ENCODE measurements at regions not wholly inside any gene's neighbourhood (a gene's known extent, or its start where the extent isn't known, plus 50 kb on each side); places are given as distances from the start of the nearest gene placed in this dataset.

- POLR2A ChIA-PET (ENCODE audit: unreplicated experiment): no interaction called here
- no peak overlapping the region for H2AFZ ChIP-seq (replicated peaks; ENCODE audit: low read length, poor library complexity)
- H4K91ac ChIP-seq (ENCODE audit: insufficient read depth, low read depth, low read length): 0 out of 2 replicates have a peak overlapping the region, but pooled peaks have one; percentile 62
- no peak overlapping the region for H2BK15ac ChIP-seq (ENCODE audit: low read depth, low read length)
- intact Hi-C loops (cut with micrococcal nuclease) (no loop called here), in situ Hi-C loops (cut with MboI; ENCODE audit: low sequenced_read_pairs) (no loop called here), dilution Hi-C loops (cut with HindIII; ENCODE audit: low sequenced_read_pairs, unreplicated experiment) (no loop called here)
- H4K8ac ChIP-seq (ENCODE audit: low read depth in 2 of 2, low read length in 2 of 2): peak overlapping the region in 1 of 2 experiments; percentile 62; a peak in 3 of 4 replicates
- H3K56ac ChIP-seq (ENCODE audit: extremely low read depth, insufficient read depth, low read length): no peak overlapping the region
- peaks cover 7% of the 10 kb centered on the region for H3K4me1 ChIP-seq (ENCODE audit: control insufficient read depth, insufficient read depth, low read length)
- H3K27ac ChIP-seq (ENCODE audit: insufficient read depth, low read length): no peak overlapping the region
- H3K4ac ChIP-seq (ENCODE audit: low read depth, low read length): peak overlapping the region; percentile 52; the same call in 1 of the 2 replicates
- CTCF ChIA-PET: no interaction called here
- peak overlapping the region; percentile 61 for H2AK5ac ChIP-seq (ENCODE audit: low read depth, low read length)
- no peak overlapping the region for H3K4me3 ChIP-seq (ENCODE audit: insufficient read depth, low read depth, low read length)
- H3K9me1 ChIP-seq (ENCODE audit: insufficient read depth, low read length): no peaks in the 10 kb centered on the region
- ATAC-seq (ENCODE audit: low read depth) (no peak), DNase-seq (no peak)
- H2AK9ac ChIP-seq (replicated peaks; ENCODE audit: low read depth, low read length, poor library complexity): no peak overlapping the region
- no TSS peak for BruUV-seq (replicated peaks)
- no CpG with 5 or more reads among the region's 5 CpGs for WGBS, 2 experiments (ENCODE audit: extremely low coverage in 2 of 2, insufficient read length in 1 of 2)
- H3K14ac ChIP-seq (replicated peaks; ENCODE audit: low read depth, low read length): no peak overlapping the region
- no peaks in the 10 kb centered on the region for H4K20me1 ChIP-seq (ENCODE audit: insufficient read depth, low read length)
- no peak overlapping the region for H3K18ac ChIP-seq (ENCODE audit: low read depth, low read length)
- H3K9me3 ChIP-seq (ENCODE audit: control insufficient read depth, insufficient read depth, low read length): no peaks in the 10 kb centered on the region
- peaks cover 2% of the 10 kb centered on the region; the same call in 1 of the 2 replicates for H3K36me3 ChIP-seq (ENCODE audit: control insufficient read depth, insufficient read depth, low read length)
- 0 out of 4 replicates have a peak, but pooled peaks cover 0 to 6% of the 10 kb centered on the region in 2 experiments for H3K79me1 ChIP-seq (ENCODE audit: low read depth in 1 of 2, low read length in 2 of 2)
- H2BK5ac ChIP-seq (ENCODE audit: low read depth, low read length, poor library complexity, severe bottlenecking): no peak overlapping the region
- no peak overlapping the region for H4K5ac ChIP-seq (ENCODE audit: low read depth, low read length)
- H3K23ac ChIP-seq (ENCODE audit: low read depth, low read length): peak overlapping the region; percentile 11; the same call in 1 of the 2 replicates
- TF ChIP-seq RAD21 (IDR thresholded peaks at IDR 0.05; ENCODE audit: low read length) (no peak), CTCF (conservative IDR thresholded peaks at IDR 0.05; ENCODE audit: low read depth, low read length) (no peak), FOS (IDR thresholded peaks at IDR 0.05; ENCODE audit: low read depth, low read length) (no peak), MAFK (IDR thresholded peaks at IDR 0.05; ENCODE audit: low read depth, low read length) (no peak), POLR2A (IDR thresholded peaks at IDR 0.05; ENCODE audit: low read depth, low read length) (no peak), RCOR1 (IDR thresholded peaks at IDR 0.05; ENCODE audit: insufficient replicate concordance, low read length) (no peak), CHD1 (IDR thresholded peaks at IDR 0.05; ENCODE audit: low read depth, low read length) (no peak)
- TF ChIP-seq, protein P1, sequence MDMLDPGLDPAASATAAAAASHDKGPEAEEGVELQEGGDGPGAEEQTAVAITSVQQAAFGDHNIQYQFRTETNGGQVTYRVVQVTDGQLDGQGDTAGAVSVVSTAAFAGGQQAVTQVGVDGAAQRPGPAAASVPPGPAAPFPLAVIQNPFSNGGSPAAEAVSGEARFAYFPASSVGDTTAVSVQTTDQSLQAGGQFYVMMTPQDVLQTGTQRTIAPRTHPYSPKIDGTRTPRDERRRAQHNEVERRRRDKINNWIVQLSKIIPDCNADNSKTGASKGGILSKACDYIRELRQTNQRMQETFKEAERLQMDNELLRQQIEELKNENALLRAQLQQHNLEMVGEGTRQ (IDR thresholded peaks at IDR 0.05; ENCODE audit: low read depth, low read length): no peak
- H2BK20ac ChIP-seq (ENCODE audit: low read depth, low read length): no peak overlapping the region; the same call in 1 of the 2 replicates
- H2BK120ac ChIP-seq (ENCODE audit: low read depth, low read length): peak overlapping the region; percentile 60
- no peak overlapping the region for H3K4me2 ChIP-seq (ENCODE audit: low read depth, low read length)
- no peaks in the 10 kb centered on the region for H3K27me3 ChIP-seq (ENCODE audit: control insufficient read depth, insufficient read depth, low read length)
- no peak overlapping the region for H3K9ac ChIP-seq (ENCODE audit: low read depth, low read length)
Observed at GRCh38 chr6:21874372-21874771, 280.8 kb downstream of the SOX4 start.
